GM11168 (cell line): ENCODE measurements at regions not wholly inside any gene's neighbourhood (a gene's known extent, or its start where the extent isn't known, plus 50 kb on each side); places are given as distances from the start of the nearest gene placed in this dataset.
"Not testable (repeated sequence)": the region's sequence is repeated elsewhere in the genome, so short reads cannot be mapped to it uniquely, and the experiment has no call there.

Source experiments
- in situ Hi-C: fragments of 300-500 bp; cut with MboI; formaldehyde crosslinking; loops from one replicate; pipeline ENCODE4 v1.12.0; 2022; ENCODE audit warnings: low sequenced_read_pairs; ENCODE audit not compliant: unreplicated experiment

- in situ Hi-C loops, result no loop called here
These were observed 451.6 kb downstream of the TRHDE start for GRCh38 chr12:72723732-72724131.

- in situ Hi-C loops, result no loop called here
These were observed 457.4 kb downstream of the TRHDE start for GRCh38 chr12:72729451-72730010.

- in situ Hi-C loops, result no loop called here
These were observed 462.4 kb downstream of the TRHDE start for GRCh38 chr12:72734581-72734980.

- in situ Hi-C loops, result no loop called here
These were observed 466.6 kb downstream of the TRHDE start for GRCh38 chr12:72738811-72739210.

GRCh38 chr12:72740064-72740463 lies 467.9 kb downstream of the TRHDE start:
- in situ Hi-C loops, result no loop called here

GRCh38 chr12:72742568-72742967 lies 470.4 kb downstream of the TRHDE start:
- in situ Hi-C loops, result no loop called here

GRCh38 chr12:72746048-72746447 lies 473.9 kb downstream of the TRHDE start:
- in situ Hi-C loops, result no loop called here

- in situ Hi-C loops, result no loop called here
These were observed 475.1 kb downstream of the TRHDE start for GRCh38 chr12:72747111-72747849.

GRCh38 chr12:72748971-72749370 lies 476.8 kb downstream of the TRHDE start:
- in situ Hi-C loops, result no loop called here

GRCh38 chr12:72753571-72753970 lies 481.4 kb downstream of the TRHDE start:
- in situ Hi-C loops, result no loop called here

- in situ Hi-C loops, result not testable (repeated sequence)
These were observed 481.9 kb downstream of the TRHDE start for GRCh38 chr12:72754026-72754425.

GRCh38 chr12:72766517-72766916 lies 494.3 kb downstream of the TRHDE start:
- in situ Hi-C loops, result no loop called here

- in situ Hi-C loops, result no loop called here
These were observed 501.9 kb downstream of the TRHDE start for GRCh38 chr12:72774023-72774422.

- in situ Hi-C loops, result no loop called here
These were observed 505.6 kb downstream of the TRHDE start for GRCh38 chr12:72777806-72778205.

- in situ Hi-C loops, result loop anchor here (10.0 kb wide), 1 partner anchor 955 kb away; no protein-coding TSS in a partner anchor
These were observed 518.1 kb downstream of the TRHDE start for GRCh38 chr12:72790273-72790672.

GRCh38 chr12:72792889-72793288 lies 520.7 kb downstream of the TRHDE start:
- in situ Hi-C loops, result loop anchor here (10.0 kb wide), 1 partner anchor 952 kb away; no protein-coding TSS in a partner anchor

GRCh38 chr12:72793796-72794195 lies 521.6 kb downstream of the TRHDE start:
- in situ Hi-C loops, result loop anchor here (10.0 kb wide), 1 partner anchor 951 kb away; no protein-coding TSS in a partner anchor

GRCh38 chr12:72815421-72815820 lies 543.3 kb downstream of the TRHDE start:
- in situ Hi-C loops, result no loop called here

- in situ Hi-C loops, result no loop called here
These were observed 556.6 kb downstream of the TRHDE start for GRCh38 chr12:72828662-72829324.

- in situ Hi-C loops, result no loop called here
These were observed 557.7 kb downstream of the TRHDE start for GRCh38 chr12:72829838-72830237.

- in situ Hi-C loops, result no loop called here
These were observed 559.9 kb downstream of the TRHDE start for GRCh38 chr12:72832024-72832423.
